ENCODE measurements at regions not wholly inside any gene's neighbourhood (a gene's known extent, or its start where the extent isn't known, plus 50 kb on each side); places are given as distances from the start of the nearest gene placed in this dataset.

DNA sequence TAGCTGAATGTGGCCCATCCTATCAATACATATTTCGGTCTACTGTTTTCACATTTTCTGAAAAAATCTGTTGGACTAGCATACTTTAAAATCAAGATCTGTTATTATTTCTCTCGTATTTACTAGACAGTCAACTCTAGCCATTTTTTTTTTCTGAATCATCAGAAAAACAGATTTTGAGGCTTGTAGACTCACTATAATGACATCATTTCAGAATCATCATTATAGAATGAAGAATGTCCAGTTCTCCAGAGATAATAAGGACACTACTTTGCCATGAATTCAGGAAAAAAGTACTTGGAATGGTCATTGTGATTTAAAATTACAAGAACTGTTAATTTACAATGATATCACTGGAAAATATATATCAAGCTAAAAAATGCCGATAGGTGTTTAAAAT lies 589.8 kb downstream of the KCNH5 start:
- TF ChIP-seq, protein P1, sequence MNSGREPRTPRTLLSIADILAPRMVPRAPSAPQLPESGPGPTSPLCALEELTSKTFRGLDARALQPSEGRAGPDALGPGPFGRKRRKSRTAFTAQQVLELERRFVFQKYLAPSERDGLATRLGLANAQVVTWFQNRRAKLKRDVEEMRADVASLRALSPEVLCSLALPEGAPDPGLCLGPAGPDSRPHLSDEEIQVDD (CRISPR knock-in tag; IDR thresholded peaks at IDR 0.05; ENCODE audit: borderline replicate concordance): no peak
- TF ChIP-seq ZNF101 (CRISPR knock-in tag; IDR thresholded peaks at IDR 0.05; ENCODE audit: borderline replicate concordance, low read depth): no peak
- TF ChIP-seq, protein P2, sequence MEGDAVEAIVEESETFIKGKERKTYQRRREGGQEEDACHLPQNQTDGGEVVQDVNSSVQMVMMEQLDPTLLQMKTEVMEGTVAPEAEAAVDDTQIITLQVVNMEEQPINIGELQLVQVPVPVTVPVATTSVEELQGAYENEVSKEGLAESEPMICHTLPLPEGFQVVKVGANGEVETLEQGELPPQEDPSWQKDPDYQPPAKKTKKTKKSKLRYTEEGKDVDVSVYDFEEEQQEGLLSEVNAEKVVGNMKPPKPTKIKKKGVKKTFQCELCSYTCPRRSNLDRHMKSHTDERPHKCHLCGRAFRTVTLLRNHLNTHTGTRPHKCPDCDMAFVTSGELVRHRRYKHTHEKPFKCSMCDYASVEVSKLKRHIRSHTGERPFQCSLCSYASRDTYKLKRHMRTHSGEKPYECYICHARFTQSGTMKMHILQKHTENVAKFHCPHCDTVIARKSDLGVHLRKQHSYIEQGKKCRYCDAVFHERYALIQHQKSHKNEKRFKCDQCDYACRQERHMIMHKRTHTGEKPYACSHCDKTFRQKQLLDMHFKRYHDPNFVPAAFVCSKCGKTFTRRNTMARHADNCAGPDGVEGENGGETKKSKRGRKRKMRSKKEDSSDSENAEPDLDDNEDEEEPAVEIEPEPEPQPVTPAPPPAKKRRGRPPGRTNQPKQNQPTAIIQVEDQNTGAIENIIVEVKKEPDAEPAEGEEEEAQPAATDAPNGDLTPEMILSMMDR (CRISPR knock-in tag; IDR thresholded peaks at IDR 0.05): no peak
- TF ChIP-seq ZNF282 (IDR thresholded peaks at IDR 0.05; ENCODE audit: partially characterized antibody): no peak
- TF ChIP-seq MAZ (IDR thresholded peaks at IDR 0.05; ENCODE audit: borderline replicate concordance, low read depth, low read length): no peak
- no peak for TF ChIP-seq MAZ (CRISPR knock-in tag; IDR thresholded peaks at IDR 0.05; ENCODE audit: low read depth)
- no peak for TF ChIP-seq HDAC2 (CRISPR knock-in tag; IDR thresholded peaks at IDR 0.05)
- no peak for TF ChIP-seq FOSL1 (CRISPR knock-in tag; IDR thresholded peaks at IDR 0.05; ENCODE audit: borderline replicate concordance)
- no peak for TF ChIP-seq CHCHD3 (CRISPR knock-in tag; IDR thresholded peaks at IDR 0.05)
- TF ChIP-seq HNRNPUL1 (IDR thresholded peaks at IDR 0.05; ENCODE audit: low read depth, low read length): no peak
- no peak for TF ChIP-seq TAF1 (CRISPR knock-in tag; IDR thresholded peaks at IDR 0.05)

Data from HepG2 (cell line).